ENCODE measurements at regions not wholly inside any gene's neighbourhood (a gene's known extent, or its start where the extent isn't known, plus 50 kb on each side); places are given as distances from the start of the nearest gene placed in this dataset.

GRCh38 chr3:190721330-190721729 lies 141.2 kb downstream of the GMNC start:
- no peak overlapping the region for H3K4me3 Mint-ChIP-seq
- H3K9me3 Mint-ChIP-seq, result no peaks in the 10 kb centered on the region
- no peaks in the 10 kb centered on the region for H3K9me3 ChIP-seq (ENCODE audit: control insufficient read depth in 2 of 2, low read length in 2 of 2)
- H3K27me3 ChIP-seq (ENCODE audit: control insufficient read depth, insufficient read depth, low read length), result no peaks in the 10 kb centered on the region
- no peak for ATAC-seq (ENCODE audit: low read depth in 2 of 2)
- no peak overlapping the region for H3K27ac ChIP-seq (ENCODE audit: insufficient read depth, low read length, poor library complexity, severe bottlenecking)
- H3K36me3 ChIP-seq (ENCODE audit: control insufficient read depth, insufficient read depth, low read length), result no peaks in the 10 kb centered on the region
- H3K27me3 Mint-ChIP-seq, result peaks cover 5% of the 10 kb centered on the region
- H3K27ac Mint-ChIP-seq, result no peak overlapping the region
- no peaks in the 10 kb centered on the region for H3K4me1 Mint-ChIP-seq
- no peak overlapping the region for H3K4me3 ChIP-seq (ENCODE audit: low read depth, low read length)
- DNase-seq, result no peak
- H3K4me1 ChIP-seq (ENCODE audit: control insufficient read depth, insufficient read depth, low read length, poor library complexity, severe bottlenecking), result no peaks in the 10 kb centered on the region
- no peaks in the 10 kb centered on the region for H3K36me3 Mint-ChIP-seq

DNA sequence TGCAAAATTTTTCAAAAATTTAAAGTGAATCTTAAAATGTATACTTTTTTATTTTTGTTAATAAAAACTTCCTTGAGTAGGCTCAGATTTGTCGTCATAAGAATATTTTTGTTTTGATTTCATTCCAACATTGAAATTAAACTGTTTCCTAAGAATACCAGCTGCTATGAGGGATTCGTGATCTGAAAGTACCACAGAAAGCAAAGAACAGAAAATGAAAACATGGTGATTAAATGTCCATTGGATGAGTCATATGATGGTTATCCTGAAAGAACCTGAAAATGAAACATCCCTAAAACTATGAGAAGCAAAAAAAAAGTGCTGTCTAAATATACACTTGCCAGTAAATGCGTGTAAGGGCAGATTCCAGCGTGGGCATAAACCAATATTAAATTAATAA lies 143.8 kb downstream of the GMNC start:
- no peaks in the 10 kb centered on the region for H3K4me1 ChIP-seq (ENCODE audit: control insufficient read depth, insufficient read depth, low read length, poor library complexity, severe bottlenecking)
- no peak for ATAC-seq (ENCODE audit: low read depth in 2 of 2)
- no peak overlapping the region for H3K27ac Mint-ChIP-seq
- H3K27ac ChIP-seq (ENCODE audit: insufficient read depth, low read length, poor library complexity, severe bottlenecking), result no peak overlapping the region
- H3K36me3 Mint-ChIP-seq, result no peaks in the 10 kb centered on the region
- H3K4me3 ChIP-seq (ENCODE audit: low read depth, low read length), result no peak overlapping the region
- H3K9me3 Mint-ChIP-seq, result peaks cover 0 to 2% (median 0%) of the 10 kb centered on the region in 7 donors
- no peak for DNase-seq
- no peaks in the 10 kb centered on the region for H3K36me3 ChIP-seq (ENCODE audit: control insufficient read depth, insufficient read depth, low read length)
- H3K4me1 Mint-ChIP-seq, result no peaks in the 10 kb centered on the region
- no peaks in the 10 kb centered on the region for H3K27me3 ChIP-seq (ENCODE audit: control insufficient read depth, insufficient read depth, low read length)
- no peaks in the 10 kb centered on the region for H3K9me3 ChIP-seq (ENCODE audit: control insufficient read depth in 2 of 2, low read length in 2 of 2)
- H3K27me3 Mint-ChIP-seq, result peaks cover 13% of the 10 kb centered on the region
- no peak overlapping the region for H3K4me3 Mint-ChIP-seq

GRCh38 chr3:190718097-190718496 lies 144.4 kb downstream of the GMNC start:
- H3K36me3 Mint-ChIP-seq, result no peaks in the 10 kb centered on the region
- Histone ChIP-seq H3K27ac (ENCODE audit: insufficient read depth, low read length, poor library complexity, severe bottlenecking) (no peak overlapping the region), H3K36me3 (ENCODE audit: control insufficient read depth, insufficient read depth, low read length) (no peaks in the 10 kb centered on the region), H3K4me1 (ENCODE audit: control insufficient read depth, insufficient read depth, low read length, poor library complexity, severe bottlenecking) (no peaks in the 10 kb centered on the region), H3K27me3 (ENCODE audit: control insufficient read depth, insufficient read depth, low read length) (no peaks in the 10 kb centered on the region), H3K9me3 (ENCODE audit: control insufficient read depth in 2 of 2, low read length in 2 of 2) (no peaks in the 10 kb centered on the region), H3K4me3 (ENCODE audit: low read depth, low read length) (no peak overlapping the region)
- no peaks in the 10 kb centered on the region for H3K4me1 Mint-ChIP-seq
- no peak for DNase-seq
- peaks cover 0 to 2% (median 0%) of the 10 kb centered on the region in 7 donors for H3K9me3 Mint-ChIP-seq
- no peak for ATAC-seq (ENCODE audit: low read depth in 2 of 2)
- H3K4me3 Mint-ChIP-seq, result no peak overlapping the region
- no peak overlapping the region for H3K27ac Mint-ChIP-seq
- peaks cover 13% of the 10 kb centered on the region for H3K27me3 Mint-ChIP-seq

- Histone ChIP-seq H3K36me3 (ENCODE audit: control insufficient read depth, insufficient read depth, low read length) (no peaks in the 10 kb centered on the region), H3K4me1 (ENCODE audit: control insufficient read depth, insufficient read depth, low read length, poor library complexity, severe bottlenecking) (no peaks in the 10 kb centered on the region), H3K27me3 (ENCODE audit: control insufficient read depth, insufficient read depth, low read length) (no peaks in the 10 kb centered on the region), H3K27ac (ENCODE audit: insufficient read depth, low read length, poor library complexity, severe bottlenecking) (no peak overlapping the region), H3K4me3 (ENCODE audit: low read depth, low read length) (no peak overlapping the region), H3K9me3 (ENCODE audit: control insufficient read depth in 2 of 2, low read length in 2 of 2) (no peaks in the 10 kb centered on the region)
- Mint-ChIP-seq H3K36me3 (no peaks in the 10 kb centered on the region), H3K27ac (no peak overlapping the region), H3K4me1 (no peaks in the 10 kb centered on the region), H3K9me3 (peaks cover 0 to 2% (median 0%) of the 10 kb centered on the region in 7 donors), H3K4me3 (no peak overlapping the region), H3K27me3 (peaks cover 13% of the 10 kb centered on the region)
- DNase-seq, result no peak
- ATAC-seq (ENCODE audit: low read depth in 2 of 2), result no peak
Measured at GRCh38 chr3:190716961-190717360, 145.5 kb downstream of the GMNC start.

GRCh38 chr3:190716211-190716610 lies 146.3 kb downstream of the GMNC start:
- DNase-seq (no peak), ATAC-seq (ENCODE audit: low read depth in 2 of 2) (no peak)
- peaks cover 0 to 4% (median 0%) of the 10 kb centered on the region in 7 donors for H3K9me3 Mint-ChIP-seq
- Histone ChIP-seq H3K9me3 (ENCODE audit: control insufficient read depth in 2 of 2, low read length in 2 of 2) (no peaks in the 10 kb centered on the region), H3K4me1 (ENCODE audit: control insufficient read depth, insufficient read depth, low read length, poor library complexity, severe bottlenecking) (no peaks in the 10 kb centered on the region), H3K4me3 (ENCODE audit: low read depth, low read length) (no peak overlapping the region), H3K36me3 (ENCODE audit: control insufficient read depth, insufficient read depth, low read length) (no peaks in the 10 kb centered on the region), H3K27ac (ENCODE audit: insufficient read depth, low read length, poor library complexity, severe bottlenecking) (no peak overlapping the region), H3K27me3 (ENCODE audit: control insufficient read depth, insufficient read depth, low read length) (no peaks in the 10 kb centered on the region)
- H3K36me3 Mint-ChIP-seq, result no peaks in the 10 kb centered on the region
- H3K4me1 Mint-ChIP-seq, result no peaks in the 10 kb centered on the region
- H3K27ac Mint-ChIP-seq, result no peak overlapping the region
- no peak overlapping the region for H3K4me3 Mint-ChIP-seq
- H3K27me3 Mint-ChIP-seq, result peaks cover 7% of the 10 kb centered on the region

DNA sequence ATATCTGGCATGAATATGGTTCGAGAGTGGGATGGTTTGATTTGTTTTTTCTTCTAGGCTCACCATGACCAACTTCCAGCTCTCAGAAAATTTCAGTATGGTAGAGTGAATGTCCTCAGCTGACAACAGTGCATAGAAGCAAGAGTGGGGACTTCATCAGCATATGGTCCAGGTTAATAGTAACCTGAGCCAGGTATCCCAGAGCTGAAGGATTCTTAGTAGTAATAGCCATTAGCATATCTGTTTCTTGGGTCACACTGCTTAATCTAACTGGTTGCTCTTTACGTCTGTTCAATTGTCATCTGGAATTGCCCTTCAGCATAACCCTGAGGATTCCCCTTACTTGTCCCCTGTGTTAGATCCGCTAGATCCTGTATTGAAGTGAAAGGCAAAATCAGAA lies 151.8 kb downstream of the GMNC start:
- no peak overlapping the region for H3K4me3 ChIP-seq (ENCODE audit: low read depth, low read length)
- no peaks in the 10 kb centered on the region for H3K4me1 Mint-ChIP-seq
- H3K4me1 ChIP-seq (ENCODE audit: control insufficient read depth, insufficient read depth, low read length, poor library complexity, severe bottlenecking), result no peaks in the 10 kb centered on the region

GRCh38 chr3:190709351-190709773 lies 153.1 kb downstream of the GMNC start:
- H3K9me3 Mint-ChIP-seq, result peaks cover 0 to 2% (median 0%) of the 10 kb centered on the region in 7 donors
- no peaks in the 10 kb centered on the region for H3K36me3 Mint-ChIP-seq
- no peak overlapping the region for H3K4me3 Mint-ChIP-seq
- Histone ChIP-seq H3K27ac (ENCODE audit: insufficient read depth, low read length, poor library complexity, severe bottlenecking) (no peak overlapping the region), H3K27me3 (ENCODE audit: control insufficient read depth, insufficient read depth, low read length) (peaks cover 4% of the 10 kb centered on the region), H3K4me3 (ENCODE audit: low read depth, low read length) (no peak overlapping the region), H3K36me3 (ENCODE audit: control insufficient read depth, insufficient read depth, low read length) (no peaks in the 10 kb centered on the region), H3K4me1 (ENCODE audit: control insufficient read depth, insufficient read depth, low read length, poor library complexity, severe bottlenecking) (no peaks in the 10 kb centered on the region), H3K9me3 (ENCODE audit: control insufficient read depth in 2 of 2, low read length in 2 of 2) (no peaks in the 10 kb centered on the region)
- no peak overlapping the region for H3K27ac Mint-ChIP-seq
- DNase-seq (no peak), ATAC-seq (ENCODE audit: low read depth in 2 of 2) (no peak)
- no peaks in the 10 kb centered on the region for H3K27me3 Mint-ChIP-seq
- no peaks in the 10 kb centered on the region for H3K4me1 Mint-ChIP-seq

More for the DNA sequence above, 151.8 kb downstream of the GMNC start:
- Mint-ChIP-seq H3K36me3 (no peaks in the 10 kb centered on the region), H3K27me3 (peaks cover 7% of the 10 kb centered on the region), H3K9me3 (peaks cover 0 to 4% (median 0%) of the 10 kb centered on the region in 7 donors), H3K4me3 (no peak overlapping the region), H3K27ac (no peak overlapping the region)
- Histone ChIP-seq H3K27me3 (ENCODE audit: control insufficient read depth, insufficient read depth, low read length) (no peaks in the 10 kb centered on the region), H3K36me3 (ENCODE audit: control insufficient read depth, insufficient read depth, low read length) (no peaks in the 10 kb centered on the region), H3K27ac (ENCODE audit: insufficient read depth, low read length, poor library complexity, severe bottlenecking) (no peak overlapping the region), H3K9me3 (ENCODE audit: control insufficient read depth in 2 of 2, low read length in 2 of 2) (no peaks in the 10 kb centered on the region)
- DNase-seq (no peak), ATAC-seq (ENCODE audit: low read depth in 2 of 2) (no peak)

All from CD4-positive, CD25-positive, alpha-beta regulatory T cell (primary cell).